MM.1S (cell line): ENCODE measurements at regions not wholly inside any gene's neighbourhood (a gene's known extent, or its start where the extent isn't known, plus 50 kb on each side); places are given as distances from the start of the nearest gene placed in this dataset.

Experiments used
- DNase-seq: peaks from one replicate; pipeline ENCODE4 v3.0.0-alpha.2; 2015
- H2AFZ ChIP-seq: fragments of 300-600 bp; sonication (generic); 2 replicates; pipeline ENCODE4 v1.6.0; 2016; ENCODE audit warnings: antibody characterized with exemption, low read length
- H3F3A ChIP-seq: fragments of 300-600 bp; sonication (generic); 2 replicates; pipeline ENCODE4 v1.6.1; 2016; ENCODE audit warnings: mild to moderate bottlenecking, antibody characterized with exemption, low read length, moderate library complexity, mixed read lengths; ENCODE audit not compliant: insufficient read depth
- H3K27ac ChIP-seq: fragments of 300-600 bp; sonication (generic); 2 replicates; pipeline ENCODE4 v1.5.1; 2016; ENCODE audit warnings: mild to moderate bottlenecking, low read length
- H3K27me3 ChIP-seq: fragments of 300-600 bp; sonication (generic); replicated peaks from 2 replicates; pipeline ENCODE4 v1.6.0; 2016; ENCODE audit warnings: low read length; ENCODE audit not compliant: insufficient read depth
- H3K36me3 ChIP-seq: fragments of 300-600 bp; sonication (generic); replicated peaks from 2 replicates; pipeline ENCODE4 v1.6.1; 2016; ENCODE audit warnings: mild to moderate bottlenecking, low read length, mixed read lengths; ENCODE audit not compliant: insufficient read depth
- H3K4me1 ChIP-seq: fragments of 300-600 bp; sonication (generic); 2 replicates; pipeline ENCODE4 v1.6.1; 2016; ENCODE audit warnings: low read length, mixed read lengths
- H3K4me2 ChIP-seq: fragments of 300-600 bp; sonication (generic); 2 replicates; pipeline ENCODE4 v1.6.0; 2016; ENCODE audit warnings: low read depth, low read length
- H3K4me3 ChIP-seq: fragments of 300-600 bp; sonication (generic); 2 replicates; pipeline ENCODE4 v1.5.1; 2016; ENCODE audit warnings: low read length, mixed read lengths
- H3K79me2 ChIP-seq: fragments of 300-600 bp; sonication (generic); 2 replicates; pipeline ENCODE4 v1.6.1; 2016; ENCODE audit warnings: mixed run types, low read length, mixed read lengths
- H3K9ac ChIP-seq: fragments of 300-600 bp; sonication (generic); 2 replicates; pipeline ENCODE4 v1.6.1; 2016; ENCODE audit warnings: low read length, mixed read lengths
- H3K9me2 ChIP-seq: fragments of 300-600 bp; sonication (generic); replicated peaks from 2 replicates; pipeline ENCODE4 v1.6.1; 2016; ENCODE audit warnings: mild to moderate bottlenecking, low read length, mixed read lengths; ENCODE audit not compliant: insufficient read depth
- H3K9me3 ChIP-seq: fragments of 300-600 bp; sonication (generic); replicated peaks from 2 replicates; pipeline ENCODE4 v1.6.1; 2016; ENCODE audit warnings: mild to moderate bottlenecking, low read length, mixed read lengths; ENCODE audit not compliant: insufficient read depth
- H4K20me1 ChIP-seq: fragments of 300-600 bp; sonication (generic); 2 replicates; pipeline ENCODE4 v1.6.1; 2016; ENCODE audit warnings: mild to moderate bottlenecking, low read length, moderate library complexity, mixed read lengths; ENCODE audit not compliant: insufficient read depth
- EZH2 ChIP-seq: fragments of 300-600 bp; sonication (generic); optimal IDR thresholded peaks from 2 replicates; pipeline ENCODE3; 2017; ENCODE audit warnings: low read depth, mild to moderate bottlenecking, antibody characterized with exemption, low read length, mixed read lengths
- EZH2phosphoT487 ChIP-seq: fragments of 300-600 bp; sonication (generic); IDR thresholded peaks from 2 replicates; pipeline ENCODE4 v1.6.1; 2018; ENCODE audit warnings: antibody characterized with exemption, low read length
- TF ChIP-seq, protein P1 (sequence below): fragments of 300-600 bp; sonication (generic); IDR thresholded peaks from 2 replicates; pipeline ENCODE4 v1.5.1; 2016; ENCODE audit warnings: antibody characterized with exemption, low read length, mixed read lengths

DNA sequence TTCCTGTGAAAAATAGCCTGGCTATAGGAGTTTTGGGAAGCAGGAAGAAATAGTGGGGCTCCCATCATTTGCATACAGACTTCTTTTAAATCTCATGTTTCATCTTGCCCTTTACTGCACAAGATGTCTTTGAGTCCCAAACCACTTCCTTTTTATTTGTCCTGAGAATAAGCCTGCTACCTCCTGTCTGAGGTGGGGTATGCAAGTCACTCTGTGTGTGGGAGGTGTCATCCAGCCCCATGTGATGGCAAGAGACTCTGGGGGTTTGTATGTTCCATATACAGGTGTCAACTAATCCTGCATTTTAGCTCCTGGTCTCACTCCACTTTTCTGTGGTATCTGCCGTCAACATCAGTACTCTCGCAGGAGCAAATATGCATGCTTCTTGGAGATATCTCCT, 102.0 kb downstream of the OTOL1 start:
- H4K20me1 ChIP-seq = no peaks in the 10 kb centered on the region
- no peaks in the 10 kb centered on the region for H3K9me2 ChIP-seq
- no peak for TF ChIP-seq EZH2
- TF ChIP-seq, protein P1, sequence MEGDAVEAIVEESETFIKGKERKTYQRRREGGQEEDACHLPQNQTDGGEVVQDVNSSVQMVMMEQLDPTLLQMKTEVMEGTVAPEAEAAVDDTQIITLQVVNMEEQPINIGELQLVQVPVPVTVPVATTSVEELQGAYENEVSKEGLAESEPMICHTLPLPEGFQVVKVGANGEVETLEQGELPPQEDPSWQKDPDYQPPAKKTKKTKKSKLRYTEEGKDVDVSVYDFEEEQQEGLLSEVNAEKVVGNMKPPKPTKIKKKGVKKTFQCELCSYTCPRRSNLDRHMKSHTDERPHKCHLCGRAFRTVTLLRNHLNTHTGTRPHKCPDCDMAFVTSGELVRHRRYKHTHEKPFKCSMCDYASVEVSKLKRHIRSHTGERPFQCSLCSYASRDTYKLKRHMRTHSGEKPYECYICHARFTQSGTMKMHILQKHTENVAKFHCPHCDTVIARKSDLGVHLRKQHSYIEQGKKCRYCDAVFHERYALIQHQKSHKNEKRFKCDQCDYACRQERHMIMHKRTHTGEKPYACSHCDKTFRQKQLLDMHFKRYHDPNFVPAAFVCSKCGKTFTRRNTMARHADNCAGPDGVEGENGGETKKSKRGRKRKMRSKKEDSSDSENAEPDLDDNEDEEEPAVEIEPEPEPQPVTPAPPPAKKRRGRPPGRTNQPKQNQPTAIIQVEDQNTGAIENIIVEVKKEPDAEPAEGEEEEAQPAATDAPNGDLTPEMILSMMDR = no peak
- TF ChIP-seq EZH2phosphoT487 = no peak
- no peak for DNase-seq
- H3K9ac ChIP-seq = no peak overlapping the region
- no peaks in the 10 kb centered on the region for H3K27me3 ChIP-seq
- no peaks in the 10 kb centered on the region for H3K36me3 ChIP-seq
- no peaks in the 10 kb centered on the region for H3F3A ChIP-seq
- H3K4me1 ChIP-seq = no peaks in the 10 kb centered on the region
- no peak overlapping the region for H3K4me3 ChIP-seq
- H3K79me2 ChIP-seq = no peaks in the 10 kb centered on the region
- H3K4me2 ChIP-seq = no peak overlapping the region
- no peak overlapping the region for H3K27ac ChIP-seq
- H2AFZ ChIP-seq = no peak overlapping the region
- no peaks in the 10 kb centered on the region for H3K9me3 ChIP-seq

DNA sequence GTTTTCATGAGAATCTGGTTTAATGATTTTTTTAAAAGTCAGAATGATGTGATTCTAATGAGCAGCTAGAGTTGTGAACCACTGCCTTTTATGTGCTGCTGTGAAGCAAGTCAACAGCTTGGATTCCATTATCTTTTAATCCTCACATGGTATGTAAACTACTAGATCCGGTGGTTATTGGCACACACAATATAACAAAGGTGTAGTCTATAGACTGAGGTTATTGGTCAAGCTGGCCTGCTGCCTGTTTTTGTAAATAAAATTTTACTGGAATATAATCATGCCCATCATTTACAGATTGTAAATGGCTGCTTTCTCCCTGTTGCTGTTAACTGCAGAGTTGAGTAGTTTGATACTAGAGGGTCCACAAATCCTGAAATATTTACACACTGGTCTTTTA, 103.1 kb downstream of the OTOL1 start:
- Histone ChIP-seq H4K20me1 (no peaks in the 10 kb centered on the region), H3K9me2 (no peaks in the 10 kb centered on the region), H3K4me3 (no peak overlapping the region), H2AFZ (no peak overlapping the region), H3K27me3 (no peaks in the 10 kb centered on the region), H3K9ac (no peak overlapping the region), H3K4me1 (no peaks in the 10 kb centered on the region), H3K79me2 (no peaks in the 10 kb centered on the region), H3K36me3 (no peaks in the 10 kb centered on the region), H3K9me3 (no peaks in the 10 kb centered on the region), H3K27ac (no peak overlapping the region), H3F3A (no peaks in the 10 kb centered on the region), H3K4me2 (no peak overlapping the region)
- DNase-seq = no peak
- TF ChIP-seq EZH2 (no peak), EZH2phosphoT487 (no peak)
- TF ChIP-seq, protein P1 = no peak

DNA sequence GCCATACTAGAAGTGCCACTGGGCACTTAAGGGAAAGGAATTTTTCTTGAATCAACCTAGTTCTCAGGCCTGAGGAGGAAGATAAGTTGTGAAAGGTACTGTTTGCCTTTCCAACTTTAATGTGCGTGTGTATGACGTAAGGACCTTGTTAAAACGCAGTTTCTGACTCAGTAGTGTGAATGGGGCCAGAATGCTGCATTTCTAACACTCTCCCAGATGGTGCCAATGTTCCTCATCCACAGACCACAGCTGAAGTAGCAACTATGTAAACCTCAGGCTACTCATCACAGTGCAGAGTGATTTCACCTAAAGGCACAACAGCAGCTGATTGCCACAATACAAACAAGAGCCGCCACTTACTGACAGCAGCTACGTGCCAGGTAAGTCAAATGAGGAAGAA, 103.6 kb downstream of the OTOL1 start:
- Histone ChIP-seq H3K9me2 (no peaks in the 10 kb centered on the region), H3K27ac (no peak overlapping the region), H3K79me2 (no peaks in the 10 kb centered on the region), H3K27me3 (no peaks in the 10 kb centered on the region), H3K4me3 (no peak overlapping the region), H3F3A (no peaks in the 10 kb centered on the region), H4K20me1 (no peaks in the 10 kb centered on the region), H2AFZ (no peak overlapping the region), H3K36me3 (no peaks in the 10 kb centered on the region), H3K4me1 (no peaks in the 10 kb centered on the region), H3K4me2 (no peak overlapping the region), H3K9ac (no peak overlapping the region), H3K9me3 (no peaks in the 10 kb centered on the region)
- no peak for DNase-seq
- no peak for TF ChIP-seq EZH2phosphoT487
- no peak for TF ChIP-seq EZH2
- TF ChIP-seq, protein P1 = no peak
